NT2/D1 (cell line): ENCODE measurements at regions not wholly inside any gene's neighbourhood (a gene's known extent, or its start where the extent isn't known, plus 50 kb on each side); places are given as distances from the start of the nearest gene placed in this dataset.

Source experiments
- SUZ12 ChIP-seq: IDR thresholded peaks from 2 replicates; pipeline ENCODE4 v1.6.1; 2011; ENCODE audit not compliant: insufficient read length, insufficient read depth; ENCODE audit errors: extremely low read depth
- YY1 ChIP-seq: IDR thresholded peaks from 2 replicates; pipeline ENCODE4 v1.6.1; 2011; ENCODE audit not compliant: insufficient read length, insufficient read depth
- ZNF274 ChIP-seq: IDR thresholded peaks from 2 replicates; pipeline ENCODE4 v1.6.1; 2011; ENCODE audit warnings: mild to moderate bottlenecking, low read depth, low read length

DNA sequence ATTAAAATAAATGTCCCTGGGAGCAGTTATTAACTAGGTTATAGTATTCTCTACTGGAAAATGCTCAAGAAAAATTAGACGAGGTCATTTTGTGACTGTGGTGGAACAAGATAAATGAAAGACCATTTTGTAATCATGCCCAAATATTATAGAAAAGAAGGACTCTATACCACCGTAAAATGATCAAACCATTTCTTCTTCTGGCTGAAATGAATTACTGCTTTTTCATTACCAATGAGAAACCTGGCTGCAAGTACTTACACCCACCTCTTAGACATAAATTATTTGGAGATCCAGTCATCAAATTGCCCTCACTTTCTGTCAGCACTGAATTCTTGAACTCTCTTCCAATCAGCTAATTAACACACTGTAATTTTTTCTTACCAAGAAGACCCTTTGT is 74.2 kb upstream of the FSIP2 start:
- no peak for TF ChIP-seq YY1
- no peak for TF ChIP-seq ZNF274
- TF ChIP-seq SUZ12: no peak
